HCT116 (cell line): ENCODE measurements at regions not wholly inside any gene's neighbourhood (a gene's known extent, or its start where the extent isn't known, plus 50 kb on each side); places are given as distances from the start of the nearest gene placed in this dataset.

Experiments
- ATAC-seq: fragments of 200-7000 bp; cut with Tn5 transposase; 2 replicates; pipeline ENCODE4 v1.9.1; 2020; ENCODE audit warnings: mild to moderate bottlenecking, moderate library complexity
- BruUV-seq: library from RNA; stranded (reverse); fragments of 400-500 nt; replicated peaks from 2 replicates; lab custom pipeline; 2021; lab: Mats Ljungman, UMichigan
- CTCF ChIA-PET: fragments of 300-600 bp; sonication (Branson Sonifier 250); formaldehyde crosslinking; loops from one replicate; lab custom pipeline; 2021; ENCODE audit warnings: antibody characterized with exemption; lab: Charles Lee
- POLR2A ChIA-PET: fragments of 300-600, 350-600 bp; sonication (Branson Sonifier 250); formaldehyde crosslinking; loops from one replicate; lab custom pipeline; 2021; ENCODE audit warnings: antibody characterized with exemption; lab: Charles Lee
- RAD21 ChIA-PET, 2 experiments: fragments of 300-600 bp; sonication (Branson Sonifier 250); formaldehyde crosslinking; loops; one replicate each; lab custom pipeline; 2023; ENCODE audit warnings: low total read pairs in 2 of 2; ENCODE audit not compliant: uncharacterized antibody in 2 of 2, unreplicated experiment in 2 of 2, low non-redundant PET in 1 of 2; lab: Charles Lee
- DNase-seq: peaks from one replicate; pipeline ENCODE4 v3.0.0-alpha.2; 2010; ENCODE audit warnings: low read depth, low spot score
- H2AFZ ChIP-seq: fragments of 200-600 bp; shearing (Covaris generic), sonication (generic); 2 replicates; pipeline ENCODE4 v1.6.1; 2017; ENCODE audit warnings: low read depth, mixed run types, mixed read lengths, antibody characterized with exemption, low read length; ENCODE audit not compliant: poor library complexity, severe bottlenecking
- H3K27ac ChIP-seq: 2 replicates; pipeline ENCODE4 v1.5.1; 2012; ENCODE audit warnings: low read depth, low read length
- H3K27me3 ChIP-seq: fragments of 200-600 bp; sonication (generic); 2 replicates; pipeline ENCODE4 v1.6.1; 2016; ENCODE audit warnings: mixed run types, low read length, mixed read lengths; ENCODE audit not compliant: insufficient read depth
- H3K36me3 ChIP-seq, 2 experiments: fragments of 200-500 bp in 1 of 2; fragments of 200-600 bp in 1 of 2; sonication (Bioruptor generic) in 1 of 2; sonication (generic) in 1 of 2; 2 replicates each; pipeline versions ENCODE4 v1.5.1 to v1.6.1; 2014 to 2016; ENCODE audit warnings: low read length in 2 of 2, inconsistent platforms in 1 of 2, mixed read lengths in 1 of 2, mixed run types in 1 of 2; ENCODE audit not compliant: insufficient read depth in 2 of 2, control insufficient read depth in 1 of 2
- H3K4me1 ChIP-seq, 2 experiments: fragments of 200-600 bp in 1 of 2; sonication (generic) in 1 of 2; 2 replicates each; pipeline versions ENCODE4 v1.5.1 to v1.6.1; 2012 to 2017; ENCODE audit warnings: low read length in 2 of 2, inconsistent platforms in 1 of 2, mild to moderate bottlenecking in 1 of 2, mixed read lengths in 1 of 2, mixed run types in 1 of 2, moderate library complexity in 1 of 2; ENCODE audit not compliant: insufficient read depth in 2 of 2, control insufficient read depth in 1 of 2
- H3K4me2 ChIP-seq: fragments of 200-600 bp; sonication (generic); 2 replicates; pipeline ENCODE4 v1.6.1; 2017; ENCODE audit warnings: mixed run types, low read length, mixed read lengths
- H3K4me3 ChIP-seq, 2 experiments: fragments of 200-600 bp in 1 of 2; sonication (generic) in 1 of 2; replicated peaks in 1 of 2; 2 replicates each; pipeline ENCODE4 v1.5.1; 2011 to 2016; ENCODE audit warnings: low read length in 2 of 2, control low read depth in 1 of 2, low read depth in 1 of 2, mild to moderate bottlenecking in 1 of 2, mixed read lengths in 1 of 2, mixed run types in 1 of 2
- H3K79me2 ChIP-seq: fragments of 200-600 bp; sonication (generic); 2 replicates; pipeline ENCODE4 v1.6.1; 2017; ENCODE audit warnings: mild to moderate bottlenecking, mixed run types, low read length, moderate library complexity, mixed read lengths; ENCODE audit not compliant: insufficient read depth
- H3K9ac ChIP-seq: fragments of 200-600 bp; sonication (generic); 2 replicates; pipeline ENCODE4 v1.6.1; 2016; ENCODE audit warnings: low read length, mixed read lengths
- H3K9me2 ChIP-seq: fragments of 200-600 bp; sonication (generic), shearing (Covaris generic); 2 replicates; pipeline ENCODE4 v1.6.1; 2017; ENCODE audit warnings: mixed run types, mild to moderate bottlenecking, moderate library complexity; ENCODE audit not compliant: insufficient read depth
- H3K9me3 ChIP-seq, 2 experiments: fragments of 200-500 bp in 1 of 2; fragments of 200-600 bp in 1 of 2; sonication (Bioruptor generic) in 1 of 2; sonication (generic) in 1 of 2; 2 replicates each; pipeline ENCODE4 v1.6.1; 2014 to 2017; ENCODE audit warnings: low read length in 2 of 2, mixed read lengths in 2 of 2, inconsistent platforms in 1 of 2, low read depth in 1 of 2, mild to moderate bottlenecking in 1 of 2, mixed run types in 1 of 2, moderate library complexity in 1 of 2; ENCODE audit not compliant: control insufficient read depth in 1 of 2, insufficient read depth in 1 of 2
- H4K20me1 ChIP-seq: fragments of 200-600 bp; sonication (generic), shearing (Covaris generic); 2 replicates; pipeline ENCODE4 v1.6.1; 2017; ENCODE audit warnings: mixed run types, mild to moderate bottlenecking, moderate library complexity; ENCODE audit not compliant: insufficient read depth
- FOSL1 ChIP-seq: IDR thresholded peaks from 2 replicates; pipeline ENCODE4 v1.6.1; 2012; ENCODE audit warnings: low read depth
- JUND ChIP-seq: IDR thresholded peaks from 2 replicates; pipeline ENCODE4 v1.6.1; 2012
- RAD21 ChIP-seq: IDR thresholded peaks from 2 replicates; pipeline ENCODE4 v1.6.1; 2012; ENCODE audit warnings: low read depth, mild to moderate bottlenecking
- TCF7L2 ChIP-seq: IDR thresholded peaks from 2 replicates; pipeline ENCODE4 v1.7.0; 2011; ENCODE audit warnings: borderline replicate concordance, inconsistent platforms; ENCODE audit not compliant: insufficient read depth, insufficient read length; ENCODE audit errors: extremely low read depth
- intact Hi-C: fragments of 100-400 bp; cut with micrococcal nuclease; formaldehyde crosslinking; loops from 2 replicates; pipeline ENCODE4 v1.10.0; 2022
- TF ChIP-seq, protein P1 (sequence below): IDR thresholded peaks from 2 replicates; pipeline ENCODE4 v1.6.1; 2011; ENCODE audit warnings: mild to moderate bottlenecking, low read length, moderate library complexity; ENCODE audit not compliant: insufficient replicate concordance; ENCODE audit errors: extremely low read depth
- TF ChIP-seq, protein P2 (sequence below): IDR thresholded peaks from 2 replicates; pipeline ENCODE4 v1.6.1; 2012; ENCODE audit warnings: low read depth
- TF ChIP-seq, protein P3 (sequence below): IDR thresholded peaks from 2 replicates; pipeline ENCODE4 v1.6.1; 2012

DNA sequence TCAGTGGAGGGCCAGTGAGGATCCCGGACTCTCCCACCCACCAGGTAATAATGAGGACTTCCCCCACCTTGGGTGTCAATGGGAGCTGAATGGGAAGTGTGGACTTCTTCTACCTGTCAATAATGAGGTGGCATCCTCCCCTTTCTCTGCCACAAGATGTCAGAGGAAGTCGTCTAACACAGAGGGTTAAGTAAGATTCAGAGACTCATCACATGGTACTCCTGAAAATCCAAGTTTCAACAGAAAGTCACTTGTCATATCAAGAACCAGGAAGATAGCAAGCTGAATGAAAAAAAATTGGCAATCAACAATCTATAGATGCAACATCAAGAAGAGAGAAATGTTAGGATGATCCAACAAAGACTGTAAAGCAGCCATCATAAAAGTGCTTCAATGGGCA, 150.9 kb upstream of the SVIL start:
- H3K36me3 ChIP-seq = no peaks in the 10 kb centered on the region
- no peaks in the 10 kb centered on the region for H3K9me2 ChIP-seq
- H3K4me3 ChIP-seq = no peak overlapping the region
- no peak for DNase-seq
- no peaks in the 10 kb centered on the region for H3K27me3 ChIP-seq
- BruUV-seq = no TSS peak
- ChIA-PET CTCF (no interaction called here), RAD21 (no interaction called here), POLR2A (no interaction called here)
- TF ChIP-seq, protein P1, sequence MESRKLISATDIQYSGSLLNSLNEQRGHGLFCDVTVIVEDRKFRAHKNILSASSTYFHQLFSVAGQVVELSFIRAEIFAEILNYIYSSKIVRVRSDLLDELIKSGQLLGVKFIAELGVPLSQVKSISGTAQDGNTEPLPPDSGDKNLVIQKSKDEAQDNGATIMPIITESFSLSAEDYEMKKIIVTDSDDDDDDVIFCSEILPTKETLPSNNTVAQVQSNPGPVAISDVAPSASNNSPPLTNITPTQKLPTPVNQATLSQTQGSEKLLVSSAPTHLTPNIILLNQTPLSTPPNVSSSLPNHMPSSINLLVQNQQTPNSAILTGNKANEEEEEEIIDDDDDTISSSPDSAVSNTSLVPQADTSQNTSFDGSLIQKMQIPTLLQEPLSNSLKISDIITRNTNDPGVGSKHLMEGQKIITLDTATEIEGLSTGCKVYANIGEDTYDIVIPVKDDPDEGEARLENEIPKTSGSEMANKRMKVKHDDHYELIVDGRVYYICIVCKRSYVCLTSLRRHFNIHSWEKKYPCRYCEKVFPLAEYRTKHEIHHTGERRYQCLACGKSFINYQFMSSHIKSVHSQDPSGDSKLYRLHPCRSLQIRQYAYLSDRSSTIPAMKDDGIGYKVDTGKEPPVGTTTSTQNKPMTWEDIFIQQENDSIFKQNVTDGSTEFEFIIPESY = no peak
- TF ChIP-seq RAD21 = no peak
- TF ChIP-seq, protein P2, sequence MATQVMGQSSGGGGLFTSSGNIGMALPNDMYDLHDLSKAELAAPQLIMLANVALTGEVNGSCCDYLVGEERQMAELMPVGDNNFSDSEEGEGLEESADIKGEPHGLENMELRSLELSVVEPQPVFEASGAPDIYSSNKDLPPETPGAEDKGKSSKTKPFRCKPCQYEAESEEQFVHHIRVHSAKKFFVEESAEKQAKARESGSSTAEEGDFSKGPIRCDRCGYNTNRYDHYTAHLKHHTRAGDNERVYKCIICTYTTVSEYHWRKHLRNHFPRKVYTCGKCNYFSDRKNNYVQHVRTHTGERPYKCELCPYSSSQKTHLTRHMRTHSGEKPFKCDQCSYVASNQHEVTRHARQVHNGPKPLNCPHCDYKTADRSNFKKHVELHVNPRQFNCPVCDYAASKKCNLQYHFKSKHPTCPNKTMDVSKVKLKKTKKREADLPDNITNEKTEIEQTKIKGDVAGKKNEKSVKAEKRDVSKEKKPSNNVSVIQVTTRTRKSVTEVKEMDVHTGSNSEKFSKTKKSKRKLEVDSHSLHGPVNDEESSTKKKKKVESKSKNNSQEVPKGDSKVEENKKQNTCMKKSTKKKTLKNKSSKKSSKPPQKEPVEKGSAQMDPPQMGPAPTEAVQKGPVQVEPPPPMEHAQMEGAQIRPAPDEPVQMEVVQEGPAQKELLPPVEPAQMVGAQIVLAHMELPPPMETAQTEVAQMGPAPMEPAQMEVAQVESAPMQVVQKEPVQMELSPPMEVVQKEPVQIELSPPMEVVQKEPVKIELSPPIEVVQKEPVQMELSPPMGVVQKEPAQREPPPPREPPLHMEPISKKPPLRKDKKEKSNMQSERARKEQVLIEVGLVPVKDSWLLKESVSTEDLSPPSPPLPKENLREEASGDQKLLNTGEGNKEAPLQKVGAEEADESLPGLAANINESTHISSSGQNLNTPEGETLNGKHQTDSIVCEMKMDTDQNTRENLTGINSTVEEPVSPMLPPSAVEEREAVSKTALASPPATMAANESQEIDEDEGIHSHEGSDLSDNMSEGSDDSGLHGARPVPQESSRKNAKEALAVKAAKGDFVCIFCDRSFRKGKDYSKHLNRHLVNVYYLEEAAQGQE = no peak
- TF ChIP-seq, protein P3, sequence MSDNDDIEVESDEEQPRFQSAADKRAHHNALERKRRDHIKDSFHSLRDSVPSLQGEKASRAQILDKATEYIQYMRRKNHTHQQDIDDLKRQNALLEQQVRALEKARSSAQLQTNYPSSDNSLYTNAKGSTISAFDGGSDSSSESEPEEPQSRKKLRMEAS = no peak
- no peak for TF ChIP-seq JUND
- no peak for TF ChIP-seq TCF7L2
- no peak for TF ChIP-seq FOSL1
- H3K27ac ChIP-seq = no peak overlapping the region
- H3K9me3 ChIP-seq = no peaks in the 10 kb centered on the region
- H3K4me2 ChIP-seq = no peak overlapping the region
- H4K20me1 ChIP-seq = no peaks in the 10 kb centered on the region
- intact Hi-C loops = no loop called here
- H3K9ac ChIP-seq = no peak overlapping the region
- no peak overlapping the region for H2AFZ ChIP-seq
- ATAC-seq = no peak
- H3K4me1 ChIP-seq = peaks cover 12 to 16% of the 10 kb centered on the region in 2 experiments; a peak in 3 of 4 replicates
- no peaks in the 10 kb centered on the region for H3K79me2 ChIP-seq
